K562 (cell line): ENCODE measurements at regions not wholly inside any gene's neighbourhood (a gene's known extent, or its start where the extent isn't known, plus 50 kb on each side); places are given as distances from the start of the nearest gene placed in this dataset.

Experiments
- ATAC-seq: fragments of 200-7000 bp; cut with Tn5 transposase; 3 replicates; pipeline ENCODE4 v1.9.1; 2020; ENCODE audit warnings: moderate library complexity
- BruUV-seq: library from RNA; stranded (reverse); fragments of 400-500 nt; replicated peaks from 2 replicates; lab custom pipeline; 2021; lab: Mats Ljungman, UMichigan
- CTCF ChIA-PET: fragments of 300-600 bp; formaldehyde crosslinking; extraction: SDS; loops from one replicate; lab custom pipeline; 2021; ENCODE audit warnings: low intra/inter-chr PET ratio; lab: Yijun Ruan, JAX
- POLR2A ChIA-PET: fragments of 300-600, 350-650 bp; sonication (Branson Sonifier 250); formaldehyde crosslinking; extraction: SDS; loops from one replicate; lab custom pipeline; 2021; ENCODE audit warnings: antibody characterized with exemption, inconsistent platforms; lab: Yijun Ruan, JAX
- DNase-seq, 4 experiments: peaks; one replicate each; pipeline versions ENCODE4 v3.0.0 to v3.0.0-alpha.2; 2011 to 2018; ENCODE audit warnings: low spot score in 3 of 4, mixed read lengths in 3 of 4; ENCODE audit errors: extremely low read depth in 1 of 4
- FAIRE-seq: peaks from 2 replicates; lab custom pipeline; 2011; peaks lifted over from hg19 to GRCh38; lab: Jason Lieb, UNC
- H2AFZ ChIP-seq: 2 replicates; pipeline ENCODE4 v1.6.0; 2011; ENCODE audit warnings: low read depth, low read length, control low read depth, inconsistent platforms
- H3K27ac ChIP-seq: fragments of 200-600 bp; 3 replicates; pipeline ENCODE4 v1.8.0; 2011; ENCODE audit warnings: low read depth, mild to moderate bottlenecking, control low read depth, inconsistent platforms, low read length, moderate library complexity, mixed read lengths; ENCODE audit errors: extremely low read depth
- H3K27me3 ChIP-seq, 2 experiments: fragments of 300-600 bp in 1 of 2; 2 replicates in 1 of 2; 3 replicates in 1 of 2; pipeline versions ENCODE4 v1.6.0 to v1.8.0; 2011; ENCODE audit warnings: inconsistent platforms in 2 of 2, low read length in 2 of 2, mild to moderate bottlenecking in 1 of 2, mixed read lengths in 1 of 2, moderate library complexity in 1 of 2; ENCODE audit not compliant: control insufficient read depth in 2 of 2, insufficient read depth in 2 of 2
- H3K36me3 ChIP-seq: fragments of 300-600 bp; 3 replicates; pipeline ENCODE4 v1.8.0; 2011; ENCODE audit warnings: mild to moderate bottlenecking, low read length, inconsistent platforms; ENCODE audit not compliant: control insufficient read depth, insufficient read depth
- H3K4me1 ChIP-seq, 2 experiments: fragments of 200-600 bp in 1 of 2; replicated peaks in 1 of 2; 2 replicates in 1 of 2; 3 replicates in 1 of 2; pipeline versions ENCODE4 v1.5.1 to v1.8.0; 2011; ENCODE audit warnings: inconsistent platforms in 2 of 2, low read length in 2 of 2, mild to moderate bottlenecking in 1 of 2, mixed read lengths in 1 of 2, moderate library complexity in 1 of 2; ENCODE audit not compliant: control insufficient read depth in 2 of 2, insufficient read depth in 2 of 2
- H3K4me2 ChIP-seq: 2 replicates; pipeline ENCODE4 v1.6.1; 2011; ENCODE audit warnings: low read length, control low read depth, inconsistent platforms, mixed read lengths; ENCODE audit not compliant: insufficient read depth
- H3K4me3 ChIP-seq: fragments of 200-600 bp; sonication (generic), shearing (Covaris generic); 2 replicates; pipeline ENCODE4 v1.5.1; 2016; ENCODE audit warnings: control low read depth, inconsistent platforms
- H3K79me2 ChIP-seq: fragments of 200-600 bp; 3 replicates; pipeline ENCODE4 v1.8.0; 2011; ENCODE audit warnings: low read length, inconsistent platforms; ENCODE audit not compliant: control insufficient read depth, insufficient read depth
- H3K9ac ChIP-seq, 2 experiments: 2 replicates each; pipeline versions ENCODE4 v1.6.0 to v1.6.1; 2011; ENCODE audit warnings: low read depth in 2 of 2, low read length in 2 of 2, control low read depth in 1 of 2, inconsistent platforms in 1 of 2, mild to moderate bottlenecking in 1 of 2, mixed read lengths in 1 of 2; ENCODE audit not compliant: insufficient read depth in 1 of 2
- H3K9me1 ChIP-seq: one replicate; pipeline ENCODE4 v1.6.0; 2011; ENCODE audit warnings: inconsistent platforms, mild to moderate bottlenecking, low read length, moderate library complexity; ENCODE audit not compliant: control insufficient read depth, insufficient read depth
- H3K9me3 ChIP-seq: replicated peaks from 2 replicates; pipeline ENCODE4 v1.5.1; 2011; ENCODE audit warnings: low read depth, low read length, inconsistent platforms; ENCODE audit not compliant: control insufficient read depth, insufficient read depth
- H4K20me1 ChIP-seq: replicated peaks from 2 replicates; pipeline ENCODE4 v1.6.1; 2011; ENCODE audit warnings: low read length, inconsistent platforms, mixed read lengths; ENCODE audit not compliant: control insufficient read depth, insufficient read depth
- CBX1 ChIP-seq: sonication (generic); IDR thresholded peaks from 2 replicates; pipeline ENCODE4 v1.6.1; 2016; ENCODE audit warnings: antibody characterized with exemption, low read depth, mild to moderate bottlenecking
- MEF2A ChIP-seq: IDR thresholded peaks from 2 replicates; pipeline ENCODE4 v1.6.1; 2011; ENCODE audit warnings: low read depth, mild to moderate bottlenecking, low read length, moderate library complexity; ENCODE audit not compliant: control insufficient read depth
- WGBS: fragments of 100-300 bp; shearing (Covaris generic); methylation state at CpG from one replicate; pipeline ENCODE4 v1.1.6; 2016; ENCODE audit warnings: low coverage, mixed read lengths; ENCODE audit not compliant: insufficient coverage; ENCODE audit errors: missing lambda C conversion rate; 5-methylcytosine and 5-hydroxymethylcytosine counted together
- in situ Hi-C: fragments of 300-500 bp; cut with MboI; formaldehyde crosslinking; loops from 4 replicates; pipeline ENCODE4 v1.15.0; 2018; ENCODE audit warnings: inconsistent platforms, mixed read lengths
- intact Hi-C: fragments of 100-400 bp; cut with micrococcal nuclease; formaldehyde crosslinking; loops from 2 replicates; pipeline ENCODE4 v1.14.2; 2022
- TF ChIP-seq, protein P1 (sequence below), 2 experiments: fragments of 450-650 bp in 1 of 2; sonication (generic) in 1 of 2; formaldehyde crosslinking in 1 of 2; IDR thresholded peaks in 1 of 2; conservative IDR thresholded peaks in 1 of 2; 2 replicates each; pipeline versions ENCODE4 v1.6.1 to v1.8.1; 2016 to 2023; ENCODE audit warnings: mild to moderate bottlenecking in 2 of 2, moderate library complexity in 2 of 2, inconsistent platforms in 1 of 2, missing genetic modification reagents in 1 of 2

DNA sequence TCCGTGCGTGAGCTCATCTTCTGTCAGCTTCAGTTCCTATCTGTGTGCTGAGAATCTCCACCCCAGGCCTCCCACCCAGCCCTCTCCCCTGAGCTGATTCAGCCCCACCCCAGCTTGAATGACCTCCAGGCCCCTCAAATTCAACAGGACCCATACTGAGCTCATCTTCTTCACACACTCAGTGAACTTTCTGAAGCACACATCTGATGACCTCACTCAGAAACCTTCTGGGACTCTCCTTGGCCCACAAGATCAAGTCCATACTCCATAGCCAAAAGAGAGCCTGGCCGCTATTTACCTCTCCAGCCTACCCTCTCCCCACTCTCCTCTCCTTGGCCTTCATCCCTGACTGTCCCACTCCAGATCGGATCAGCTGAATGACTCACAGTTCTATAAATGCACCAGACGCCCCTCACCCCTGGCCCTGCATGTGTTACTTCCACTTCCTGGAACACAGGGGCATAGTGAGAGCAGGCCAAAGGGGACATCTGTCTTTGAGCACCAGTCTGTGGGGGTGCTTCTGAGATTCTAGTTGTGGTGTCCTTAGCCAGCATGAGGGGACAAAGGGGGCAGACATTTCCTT is 62.5 kb downstream of the PJA1 start:
- Histone ChIP-seq H4K20me1 (no peaks in the 10 kb centered on the region), H3K4me1 (peaks cover 9 to 12% of the 10 kb centered on the region in 2 experiments; a peak in 4 of 5 replicates), H3K9ac (no peak overlapping the region), H3K27me3 (no peaks in the 10 kb centered on the region), H3K79me2 (no peaks in the 10 kb centered on the region), H3K4me3 (no peak overlapping the region), H3K9me1 (peaks cover 5% of the 10 kb centered on the region), H3K36me3 (no peaks in the 10 kb centered on the region), H2AFZ (no peak overlapping the region; the same call in 1 of the 2 replicates), H3K9me3 (no peaks in the 10 kb centered on the region), H3K4me2 (no peak overlapping the region), H3K27ac (no peak overlapping the region)
- FAIRE-seq (no peak), ATAC-seq (no peak), DNase-seq (peak in 2 of 4 experiments; percentile 15 to 16)
- WGBS = 14% methylated on average over 2 of the region's 5 CpGs
- ChIA-PET POLR2A (no interaction called here), CTCF (no interaction called here)
- BruUV-seq = no TSS peak
- TF ChIP-seq CBX1 = no peak
- TF ChIP-seq, protein P1, sequence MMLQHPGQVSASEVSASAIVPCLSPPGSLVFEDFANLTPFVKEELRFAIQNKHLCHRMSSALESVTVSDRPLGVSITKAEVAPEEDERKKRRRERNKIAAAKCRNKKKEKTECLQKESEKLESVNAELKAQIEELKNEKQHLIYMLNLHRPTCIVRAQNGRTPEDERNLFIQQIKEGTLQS (IDR thresholded peaks at IDR 0.05) = peak; percentile 45; the same call in 1 of the 2 replicates
- TF ChIP-seq, protein P1 (CRISPR knock-in tag; conservative IDR thresholded peaks at IDR 0.05) = no peak
- peak; percentile 56; the same call in 1 of the 2 replicates for TF ChIP-seq MEF2A
- in situ Hi-C loops (no loop called here), intact Hi-C loops (no loop called here)
